GM18499 (cell line): ENCODE measurements at regions not wholly inside any gene's neighbourhood (a gene's known extent, or its start where the extent isn't known, plus 50 kb on each side); places are given as distances from the start of the nearest gene placed in this dataset.
A peak's percentile ranks its signal among the peaks of the same experiment; 100 is the strongest.

Experiments
- ATAC-seq: cut with Tn5 transposase; IDR thresholded peaks from one replicate; pipeline ENCODE4 v1.9.1; 2021; ENCODE audit warnings: moderate number of reproducible peaks; ENCODE audit not compliant: insufficient read depth, unreplicated experiment

- no peak for ATAC-seq
Observed at GRCh38 chr2:117057016-117057415, 757.5 kb upstream of the DDX18 start.

- peak; percentile 95 for ATAC-seq
Observed at GRCh38 chr2:117058366-117058765, 756.1 kb upstream of the DDX18 start.

GRCh38 chr2:117064021-117064420, 750.5 kb upstream of the DDX18 start:
- ATAC-seq = no peak

- no peak for ATAC-seq
Observed at GRCh38 chr2:117065912-117066311, 748.6 kb upstream of the DDX18 start.

- no peak for ATAC-seq
Observed at GRCh38 chr2:117067900-117068299, 746.6 kb upstream of the DDX18 start.

GRCh38 chr2:117068371-117068770, 746.1 kb upstream of the DDX18 start:
- no peak for ATAC-seq

- ATAC-seq = no peak
Observed at GRCh38 chr2:117071556-117072102, 742.9 kb upstream of the DDX18 start.

- ATAC-seq = no peak
Observed at GRCh38 chr2:117074756-117075155, 739.7 kb upstream of the DDX18 start.

- ATAC-seq = no peak
Observed at GRCh38 chr2:117085256-117085655, 729.2 kb upstream of the DDX18 start.

GRCh38 chr2:117085737-117086136, 728.8 kb upstream of the DDX18 start:
- ATAC-seq = no peak

GRCh38 chr2:117086174-117086942, 728.1 kb upstream of the DDX18 start:
- ATAC-seq = no peak

- ATAC-seq = no peak
Observed at GRCh38 chr2:117086943-117087250, 727.6 kb upstream of the DDX18 start.

GRCh38 chr2:117087535-117088291, 726.8 kb upstream of the DDX18 start:
- ATAC-seq = no peak

GRCh38 chr2:117091041-117091837, 723.3 kb upstream of the DDX18 start:
- no peak for ATAC-seq

- no peak for ATAC-seq
Observed at GRCh38 chr2:117101613-117102012, 712.9 kb upstream of the DDX18 start.

- ATAC-seq = no peak
Observed at GRCh38 chr2:117108741-117109267, 705.7 kb upstream of the DDX18 start.

GRCh38 chr2:117118994-117119393, 695.5 kb upstream of the DDX18 start:
- ATAC-seq = no peak

GRCh38 chr2:117123362-117123761, 691.1 kb upstream of the DDX18 start:
- ATAC-seq = no peak

GRCh38 chr2:117126656-117127055, 687.8 kb upstream of the DDX18 start:
- ATAC-seq = no peak

GRCh38 chr2:117127680-117128079, 686.8 kb upstream of the DDX18 start:
- no peak for ATAC-seq

GRCh38 chr2:117128461-117128860, 686.0 kb upstream of the DDX18 start:
- ATAC-seq = no peak
